A549 (cell line): ENCODE measurements at regions not wholly inside any gene's neighbourhood (a gene's known extent, or its start where the extent isn't known, plus 50 kb on each side); places are given as distances from the start of the nearest gene placed in this dataset.

Source experiments
- ATAC-seq, 2 experiments: fragments of 200-7000 bp in 1 of 2; fragments of >200 bp in 1 of 2; cut with Nextera tagmentation in 1 of 2; cut with Tn5 transposase in 1 of 2; 3 replicates each; pipeline versions ENCODE4 v1.8.0 to v1.9.1; 2018 to 2020; ENCODE audit warnings: mild to moderate bottlenecking in 1 of 2, moderate library complexity in 1 of 2
- CTCF ChIA-PET: fragments of 300-600 bp; sonication (Branson Sonifier 250); formaldehyde crosslinking; extraction: SDS; loops from one replicate; lab custom pipeline; 2021; ENCODE audit warnings: antibody characterized with exemption, inconsistent platforms; lab: Yijun Ruan, JAX
- POLR2A ChIA-PET: fragments of 350-600 bp; formaldehyde crosslinking; extraction: SDS; loops from one replicate; lab custom pipeline; 2021; ENCODE audit warnings: antibody characterized with exemption, inconsistent platforms; lab: Yijun Ruan, JAX
- DNase-seq, 2 experiments: peaks; one replicate each; pipeline versions ENCODE4 v3.0.0 to v3.0.0-alpha.2; 2011 to 2016; ENCODE audit warnings: low read depth in 1 of 2, low spot score in 1 of 2
- FAIRE-seq: peaks from 2 replicates; lab custom pipeline; 2011; peaks lifted over from hg19 to GRCh38; lab: Jason Lieb, UNC
- H3K27ac ChIP-seq, 2 experiments: fragments of >200 bp; sonication (Bioruptor Twin); formaldehyde crosslinking; 3 replicates each; pipeline ENCODE4 v1.5.1; 2016 to 2017
- H3K4me1 ChIP-seq: fragments of >200 bp; sonication (Bioruptor Twin); formaldehyde crosslinking; 3 replicates; pipeline ENCODE4 v1.6.1; 2016
- H3K4me2 ChIP-seq: fragments of >200 bp; sonication (Bioruptor Twin); formaldehyde crosslinking; 3 replicates; pipeline ENCODE4 v1.6.1; 2016
- H3K4me3 ChIP-seq: fragments of >200 bp; sonication (Bioruptor Twin); formaldehyde crosslinking; 3 replicates; pipeline ENCODE4 v1.5.1; 2016
- H3K9me3 ChIP-seq: fragments of >200 bp; sonication (Bioruptor Twin); formaldehyde crosslinking; 3 replicates; pipeline ENCODE4 v1.6.1; 2016
- CEBPB ChIP-seq, 2 experiments: fragments of >200 bp in 1 of 2; sonication (Bioruptor Twin) in 1 of 2; formaldehyde crosslinking in 1 of 2; IDR thresholded peaks; 2 replicates each; pipeline ENCODE4 v1.6.1; 2012 to 2016
- CHD2 ChIP-seq: fragments of 150-350 bp; IDR thresholded peaks from 2 replicates; pipeline ENCODE4 v1.6.1; 2014; ENCODE audit warnings: low read length; ENCODE audit not compliant: partially characterized antibody
- CHD4 ChIP-seq: fragments of 200-600 bp; sonication (generic); IDR thresholded peaks from 2 replicates; pipeline ENCODE4 v1.6.1; 2016; ENCODE audit warnings: antibody characterized with exemption, mild to moderate bottlenecking, borderline replicate concordance
- ELK1 ChIP-seq: fragments of 150-350 bp; IDR thresholded peaks from 2 replicates; pipeline ENCODE4 v1.6.1; 2014; ENCODE audit warnings: low read depth, mild to moderate bottlenecking, low read length
- ESRRA ChIP-seq: fragments of 150-350 bp; IDR thresholded peaks from 2 replicates; pipeline ENCODE4 v1.6.1; 2014; ENCODE audit warnings: mild to moderate bottlenecking, low read length, borderline replicate concordance
- FOSL2 ChIP-seq, 2 experiments: fragments of 450-650 bp in 1 of 2; fragments of >200 bp in 1 of 2; sonication (Bioruptor Twin) in 1 of 2; formaldehyde crosslinking; IDR thresholded peaks; 2 replicates each; pipeline versions ENCODE4 v1.5.0 to v1.6.1; 2016 to 2020; ENCODE audit warnings: mild to moderate bottlenecking in 1 of 2, moderate library complexity in 1 of 2
- HMGXB4 ChIP-seq: fragments of 250-450 bp; sonication (Bioruptor Pico); IDR thresholded peaks from 2 replicates; pipeline ENCODE4 v1.5.0; 2021; ENCODE audit warnings: mild to moderate bottlenecking, moderate library complexity, borderline replicate concordance
- HOXB13 ChIP-seq: fragments of 250-450 bp; sonication (Bioruptor Pico); IDR thresholded peaks from 2 replicates; pipeline ENCODE4 v1.5.0; 2020; ENCODE audit warnings: low read depth, mild to moderate bottlenecking, moderate library complexity
- HOXB5 ChIP-seq: fragments of 250-450 bp; sonication (Bioruptor Pico); IDR thresholded peaks from 2 replicates; pipeline ENCODE4 v1.5.0; 2020; ENCODE audit warnings: mild to moderate bottlenecking, moderate library complexity
- KDM5A ChIP-seq: fragments of 200-600 bp; sonication (generic); IDR thresholded peaks from 2 replicates; pipeline ENCODE4 v1.6.1; 2016; ENCODE audit warnings: antibody characterized with exemption, mild to moderate bottlenecking
- MYC ChIP-seq: IDR thresholded peaks from 2 replicates; pipeline ENCODE4 v1.6.1; 2012; ENCODE audit warnings: mild to moderate bottlenecking, inconsistent platforms, low read length, improper control_type of control experiment, borderline replicate concordance
- NR3C1 ChIP-seq: fragments of >200 bp; sonication (Bioruptor Twin); formaldehyde crosslinking; IDR thresholded peaks from 3 replicates; pipeline ENCODE4 v1.6.1; 2017
- RAD21 ChIP-seq, 2 experiments: fragments of >200 bp in 1 of 2; sonication (Bioruptor Twin) in 1 of 2; formaldehyde crosslinking in 1 of 2; IDR thresholded peaks in 1 of 2; conservative IDR thresholded peaks in 1 of 2; 2 replicates in 1 of 2; 3 replicates in 1 of 2; pipeline ENCODE4 v1.6.1; 2012 to 2018; ENCODE audit warnings: inconsistent platforms in 1 of 2
- RNF2 ChIP-seq: fragments of 200-600 bp; sonication (generic); IDR thresholded peaks from 2 replicates; pipeline ENCODE4 v1.6.1; 2016; ENCODE audit warnings: low read depth, mild to moderate bottlenecking, antibody characterized with exemption, moderate library complexity, borderline replicate concordance
- SMC3 ChIP-seq: fragments of >200 bp; sonication (Bioruptor Twin); formaldehyde crosslinking; IDR thresholded peaks from 3 replicates; pipeline ENCODE4 v1.6.1; 2018; ENCODE audit warnings: inconsistent platforms
- SREBF2 ChIP-seq: fragments of 450-650 bp; IDR thresholded peaks from 2 replicates; pipeline ENCODE4 v1.6.1; 2014; ENCODE audit warnings: mild to moderate bottlenecking, moderate library complexity
- WGBS: methylation state at CpG from one replicate; pipeline ENCODE4 v1.1.6; 2017; ENCODE audit errors: missing lambda C conversion rate; 5-methylcytosine and 5-hydroxymethylcytosine counted together
- TF ChIP-seq, protein P1 (sequence below): fragments of >200 bp; sonication (Bioruptor Twin); formaldehyde crosslinking; IDR thresholded peaks from 3 replicates; pipeline ENCODE4 v1.5.1; 2016
- TF ChIP-seq, protein P2 (sequence below): IDR thresholded peaks from 2 replicates; pipeline ENCODE4 v1.6.1; 2012; ENCODE audit warnings: low read depth, borderline replicate concordance
- TF ChIP-seq, protein P3 (sequence below): IDR thresholded peaks from 2 replicates; pipeline ENCODE4 v1.6.1; 2012
- TF ChIP-seq, protein P4 (sequence below): fragments of >200 bp; sonication (Bioruptor Twin); formaldehyde crosslinking; IDR thresholded peaks from 2 replicates; pipeline ENCODE4 v1.6.1; 2016

DNA sequence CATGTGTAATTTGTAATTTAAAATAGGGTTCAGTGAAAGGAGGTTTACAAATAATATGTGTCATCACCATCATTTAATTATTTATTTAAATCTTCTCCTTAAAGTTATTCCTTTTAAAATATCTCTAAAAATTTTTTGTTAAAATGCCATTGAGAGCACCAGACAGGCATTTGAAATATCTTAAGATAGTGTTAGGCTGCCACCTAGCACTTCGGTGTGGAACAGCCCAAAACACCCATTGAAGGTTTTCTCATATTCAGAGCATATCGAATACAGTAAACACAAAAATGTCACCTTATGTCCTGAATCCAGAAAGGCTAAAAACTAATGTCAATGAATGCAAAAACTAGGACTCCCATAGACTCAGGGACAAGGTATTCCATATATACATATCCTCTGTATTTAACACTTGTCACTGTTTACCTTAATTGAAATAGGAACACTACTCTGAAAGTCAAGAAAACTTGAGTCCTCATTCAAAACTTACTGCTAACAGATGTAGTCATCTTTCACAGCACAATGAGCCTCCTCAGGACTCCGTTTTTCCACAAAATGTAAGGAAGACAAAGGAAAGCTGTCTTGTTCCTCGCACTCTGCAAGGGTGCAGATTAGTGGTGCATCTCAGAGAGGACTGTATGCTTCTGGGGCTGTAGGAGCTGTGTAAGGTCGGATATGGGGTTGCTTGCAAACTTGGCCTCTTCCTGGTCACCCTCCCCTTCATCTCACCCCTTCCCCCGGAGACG, 329.5 kb downstream of the PAX3 start:
- peak; percentile 79 to 83 for TF ChIP-seq RAD21 (conservative IDR thresholded peaks at IDR 0.05 in 1 of 2, IDR thresholded peaks at IDR 0.05 in 1 of 2)
- peak; percentile 74 for TF ChIP-seq SMC3
- no peak for TF ChIP-seq ESRRA
- TF ChIP-seq CHD2, result no peak
- TF ChIP-seq HMGXB4 (CRISPR knock-in tag), result no peak
- TF ChIP-seq HOXB13 (CRISPR knock-in tag), result no peak
- TF ChIP-seq, protein P1, sequence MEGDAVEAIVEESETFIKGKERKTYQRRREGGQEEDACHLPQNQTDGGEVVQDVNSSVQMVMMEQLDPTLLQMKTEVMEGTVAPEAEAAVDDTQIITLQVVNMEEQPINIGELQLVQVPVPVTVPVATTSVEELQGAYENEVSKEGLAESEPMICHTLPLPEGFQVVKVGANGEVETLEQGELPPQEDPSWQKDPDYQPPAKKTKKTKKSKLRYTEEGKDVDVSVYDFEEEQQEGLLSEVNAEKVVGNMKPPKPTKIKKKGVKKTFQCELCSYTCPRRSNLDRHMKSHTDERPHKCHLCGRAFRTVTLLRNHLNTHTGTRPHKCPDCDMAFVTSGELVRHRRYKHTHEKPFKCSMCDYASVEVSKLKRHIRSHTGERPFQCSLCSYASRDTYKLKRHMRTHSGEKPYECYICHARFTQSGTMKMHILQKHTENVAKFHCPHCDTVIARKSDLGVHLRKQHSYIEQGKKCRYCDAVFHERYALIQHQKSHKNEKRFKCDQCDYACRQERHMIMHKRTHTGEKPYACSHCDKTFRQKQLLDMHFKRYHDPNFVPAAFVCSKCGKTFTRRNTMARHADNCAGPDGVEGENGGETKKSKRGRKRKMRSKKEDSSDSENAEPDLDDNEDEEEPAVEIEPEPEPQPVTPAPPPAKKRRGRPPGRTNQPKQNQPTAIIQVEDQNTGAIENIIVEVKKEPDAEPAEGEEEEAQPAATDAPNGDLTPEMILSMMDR, result peak; percentile 81
- Histone ChIP-seq H3K4me1 (no peaks in the 10 kb centered on the region), H3K9me3 (no peaks in the 10 kb centered on the region), H3K4me3 (no peak overlapping the region), H3K27ac (no peak overlapping the region), H3K4me2 (no peak overlapping the region)
- WGBS, result 8% methylated on average over 7 of the region's 7 CpGs
- DNase-seq, result peak; percentile 36 to 37
- ChIA-PET CTCF (interaction anchor here (0.9 to 1.0 kb wide), 2 partner anchors 8 to 396 kb away, joined by 3 to 4 read pairs; no protein-coding TSS in a partner anchor), POLR2A (no interaction called here)
- FAIRE-seq, result no peak
- ATAC-seq, result peak; percentile 85 to 90; a peak in 4 of 6 replicates

GRCh38 chr2:221962186-221962585, 336.6 kb downstream of the PAX3 start:
- Histone ChIP-seq H3K4me2 (no peak overlapping the region), H3K9me3 (no peaks in the 10 kb centered on the region), H3K4me1 (no peaks in the 10 kb centered on the region), H3K4me3 (no peak overlapping the region), H3K27ac (no peak overlapping the region)
- 26% methylated on average over 5 of the region's 5 CpGs for WGBS
- POLR2A ChIA-PET, result no interaction called here
- TF ChIP-seq KDM5A, result no peak
- TF ChIP-seq CEBPB (IDR thresholded peaks at IDR 0.05), result no peak
- no peak for DNase-seq
- ATAC-seq, result no peak
- FAIRE-seq, result no peak
- CTCF ChIA-PET, result interaction anchor here (1.3 kb wide), 1 partner anchor 10 kb away, joined by 3 read pairs; no protein-coding TSS in a partner anchor

DNA sequence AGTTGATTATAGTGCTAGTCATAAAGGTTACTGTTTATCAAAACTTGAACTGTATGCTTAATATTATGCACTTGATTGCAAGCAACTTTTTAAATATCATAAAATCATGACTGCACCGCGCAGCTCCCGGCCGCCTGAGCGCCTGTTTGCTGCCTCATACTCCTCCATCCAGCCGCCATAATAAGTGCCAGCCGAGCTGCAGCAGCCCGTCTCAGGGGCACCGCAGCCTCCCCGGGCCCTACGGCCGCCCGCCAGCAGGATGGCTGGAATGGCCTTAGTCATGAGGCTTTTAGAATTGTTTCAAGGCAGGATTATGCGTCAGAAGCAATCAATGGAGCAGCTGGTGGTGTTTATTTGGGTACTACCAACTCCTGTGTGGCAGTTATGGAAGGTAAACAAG, 337.2 kb downstream of the PAX3 start:
- no peak overlapping the region for H3K4me3 ChIP-seq
- no peaks in the 10 kb centered on the region for H3K9me3 ChIP-seq
- POLR2A ChIA-PET, result no interaction called here
- H3K4me1 ChIP-seq, result no peaks in the 10 kb centered on the region
- ATAC-seq (no peak), FAIRE-seq (no peak), DNase-seq (no peak)
- H3K4me2 ChIP-seq, result no peak overlapping the region
- 44% methylated on average over 14 of the region's 14 CpGs for WGBS
- H3K27ac ChIP-seq, result no peak overlapping the region
- CTCF ChIA-PET, result interaction anchor here (1.3 kb wide), 1 partner anchor 10 kb away, joined by 3 read pairs; no protein-coding TSS in a partner anchor
- TF ChIP-seq ESRRA, result no peak
- no peak for TF ChIP-seq MYC
- TF ChIP-seq HOXB5, result no peak
- TF ChIP-seq ELK1, result no peak
- TF ChIP-seq, protein P2, sequence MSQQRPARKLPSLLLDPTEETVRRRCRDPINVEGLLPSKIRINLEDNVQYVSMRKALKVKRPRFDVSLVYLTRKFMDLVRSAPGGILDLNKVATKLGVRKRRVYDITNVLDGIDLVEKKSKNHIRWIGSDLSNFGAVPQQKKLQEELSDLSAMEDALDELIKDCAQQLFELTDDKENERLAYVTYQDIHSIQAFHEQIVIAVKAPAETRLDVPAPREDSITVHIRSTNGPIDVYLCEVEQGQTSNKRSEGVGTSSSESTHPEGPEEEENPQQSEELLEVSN, result no peak
- TF ChIP-seq FOSL2 (IDR thresholded peaks at IDR 0.05), result no peak
- no peak for TF ChIP-seq FOSL2 (CRISPR knock-in tag; IDR thresholded peaks at IDR 0.05)
- no peak for TF ChIP-seq RNF2
- TF ChIP-seq, protein P3, sequence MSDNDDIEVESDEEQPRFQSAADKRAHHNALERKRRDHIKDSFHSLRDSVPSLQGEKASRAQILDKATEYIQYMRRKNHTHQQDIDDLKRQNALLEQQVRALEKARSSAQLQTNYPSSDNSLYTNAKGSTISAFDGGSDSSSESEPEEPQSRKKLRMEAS, result no peak
- TF ChIP-seq, protein P4, sequence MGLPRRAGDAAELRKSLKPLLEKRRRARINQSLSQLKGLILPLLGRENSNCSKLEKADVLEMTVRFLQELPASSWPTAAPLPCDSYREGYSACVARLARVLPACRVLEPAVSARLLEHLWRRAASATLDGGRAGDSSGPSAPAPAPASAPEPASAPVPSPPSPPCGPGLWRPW, result no peak
- no peak for TF ChIP-seq NR3C1
- no peak for TF ChIP-seq SREBF2
- TF ChIP-seq CHD4, result no peak
- TF ChIP-seq HMGXB4 (CRISPR knock-in tag), result no peak
